Activated CD4-positive, CD25-positive, alpha-beta regulatory T cell treated with anti-CD3 and anti-CD28 coated beads, Interleukin-2, amount 50 U/mL, for 24 hours (primary cell): ENCODE measurements at regions not wholly inside any gene's neighbourhood (a gene's known extent, or its start where the extent isn't known, plus 50 kb on each side); places are given as distances from the start of the nearest gene placed in this dataset.

Experiments used
- ATAC-seq, 2 donors: fragments of 150-1000 bp; cut with Tn5 transposase; one replicate each; pipeline ENCODE4 v1.10.0; 2021; ENCODE audit warnings: mild to moderate bottlenecking in 1 of 2, moderate library complexity in 1 of 2

- no peak for ATAC-seq
These were observed 161.4 kb upstream of the CAMK1G start for GRCh38 chr1:209421978-209422680.

GRCh38 chr1:209425959-209426358 is 157.6 kb upstream of the CAMK1G start:
- no peak for ATAC-seq

- no peak for ATAC-seq
These were observed 156.2 kb upstream of the CAMK1G start for GRCh38 chr1:209427277-209427676.

- no peak for ATAC-seq
These were observed 155.7 kb upstream of the CAMK1G start for GRCh38 chr1:209427811-209428210.

- ATAC-seq, result no peak
These were observed 155.1 kb upstream of the CAMK1G start for GRCh38 chr1:209428241-209428921.

GRCh38 chr1:209429611-209430010 is 153.9 kb upstream of the CAMK1G start:
- no peak for ATAC-seq

- no peak for ATAC-seq
These were observed 153.4 kb upstream of the CAMK1G start for GRCh38 chr1:209430107-209430506.

GRCh38 chr1:209430821-209431259 is 152.7 kb upstream of the CAMK1G start:
- ATAC-seq, result no peak

GRCh38 chr1:209431402-209431801 is 152.1 kb upstream of the CAMK1G start:
- ATAC-seq, result no peak

GRCh38 chr1:209431813-209432442 is 151.6 kb upstream of the CAMK1G start:
- ATAC-seq, result no peak

GRCh38 chr1:209432443-209432825 is 151.1 kb upstream of the CAMK1G start:
- no peak for ATAC-seq

GRCh38 chr1:209433649-209434031 is 149.9 kb upstream of the CAMK1G start:
- no peak for ATAC-seq

- no peak for ATAC-seq
These were observed 149.4 kb upstream of the CAMK1G start for GRCh38 chr1:209434066-209434465.

- ATAC-seq, result no peak
These were observed 148.8 kb upstream of the CAMK1G start for GRCh38 chr1:209434631-209435217.

- ATAC-seq, result no peak
These were observed 147.6 kb upstream of the CAMK1G start for GRCh38 chr1:209435654-209436566.

- ATAC-seq, result no peak
These were observed 143.7 kb upstream of the CAMK1G start for GRCh38 chr1:209439828-209440227.

- no peak for ATAC-seq
These were observed 140.1 kb upstream of the CAMK1G start for GRCh38 chr1:209443361-209443931.

GRCh38 chr1:209443975-209444651 is 139.4 kb upstream of the CAMK1G start:
- ATAC-seq, result no peak

- no peak for ATAC-seq
These were observed 138.6 kb upstream of the CAMK1G start for GRCh38 chr1:209444961-209445360.

GRCh38 chr1:209445576-209445975 is 137.9 kb upstream of the CAMK1G start:
- no peak for ATAC-seq

GRCh38 chr1:209446356-209446755 is 137.2 kb upstream of the CAMK1G start:
- no peak for ATAC-seq
